Smooth muscle cell (in vitro differentiated cells): ENCODE measurements at regions not wholly inside any gene's neighbourhood (a gene's known extent, or its start where the extent isn't known, plus 50 kb on each side); places are given as distances from the start of the nearest gene placed in this dataset.

Experiments
- DNase-seq: peaks from one replicate; lab custom pipeline; 2025; ENCODE audit not compliant: unreplicated experiment; lab: John Stamatoyannopoulos, UW
- H2AFZ ChIP-seq: fragments of 200-600 bp; sonication (generic); 2 replicates; pipeline ENCODE4 v1.6.0; 2016; ENCODE audit warnings: antibody characterized with exemption, low read depth, mild to moderate bottlenecking
- H3F3A ChIP-seq: fragments of 200-600 bp; sonication (generic); 2 replicates; pipeline ENCODE4 v1.6.0; 2017; ENCODE audit warnings: antibody characterized with exemption, low read depth
- H3K27ac ChIP-seq: fragments of 200-600 bp; sonication (generic); 2 replicates; pipeline ENCODE4 v1.5.1; 2016; ENCODE audit warnings: low read depth, mild to moderate bottlenecking
- H3K27me3 ChIP-seq: fragments of 200-600 bp; sonication (generic); 2 replicates; pipeline ENCODE4 v1.6.1; 2016; ENCODE audit warnings: low read depth, mild to moderate bottlenecking
- H3K36me3 ChIP-seq: fragments of 200-600 bp; sonication (generic); 2 replicates; pipeline ENCODE4 v1.5.1; 2016; ENCODE audit warnings: low read depth
- H3K4me1 ChIP-seq: fragments of 200-600 bp; sonication (generic); 2 replicates; pipeline ENCODE4 v1.5.1; 2016; ENCODE audit warnings: low read depth
- H3K4me2 ChIP-seq: fragments of 200-600 bp; sonication (generic); 2 replicates; pipeline ENCODE4 v1.6.0; 2016; ENCODE audit warnings: mild to moderate bottlenecking
- H3K4me3 ChIP-seq: fragments of 200-600 bp; sonication (generic); 2 replicates; pipeline ENCODE4 v1.5.1; 2016; ENCODE audit warnings: mild to moderate bottlenecking
- H3K79me2 ChIP-seq: fragments of 200-600 bp; sonication (generic); 2 replicates; pipeline ENCODE4 v1.6.0; 2016; ENCODE audit warnings: low read depth, mild to moderate bottlenecking
- H3K9ac ChIP-seq: fragments of 200-600 bp; sonication (generic); 2 replicates; pipeline ENCODE4 v1.6.0; 2016; ENCODE audit warnings: low read depth
- H3K9me3 ChIP-seq: fragments of 200-600 bp; sonication (generic); replicated peaks from 2 replicates; pipeline ENCODE4 v1.5.1; 2016; ENCODE audit warnings: low read depth
- H4K20me1 ChIP-seq: fragments of 200-600 bp; sonication (generic); 2 replicates; pipeline ENCODE4 v1.6.0; 2016; ENCODE audit warnings: low read depth
- WGBS: methylation state at CpG from one replicate; pipeline ENCODE4 v1.1.7; 2016; ENCODE audit warnings: low lambda C conversion rate; 5-methylcytosine and 5-hydroxymethylcytosine counted together
- TF ChIP-seq, protein P1 (sequence below): fragments of 200-600 bp; sonication (generic); IDR thresholded peaks from 2 replicates; pipeline ENCODE4 v1.5.1; 2017; ENCODE audit warnings: borderline replicate concordance, mild to moderate bottlenecking, antibody characterized with exemption; ENCODE audit not compliant: insufficient read depth, poor library complexity, severe bottlenecking

DNA sequence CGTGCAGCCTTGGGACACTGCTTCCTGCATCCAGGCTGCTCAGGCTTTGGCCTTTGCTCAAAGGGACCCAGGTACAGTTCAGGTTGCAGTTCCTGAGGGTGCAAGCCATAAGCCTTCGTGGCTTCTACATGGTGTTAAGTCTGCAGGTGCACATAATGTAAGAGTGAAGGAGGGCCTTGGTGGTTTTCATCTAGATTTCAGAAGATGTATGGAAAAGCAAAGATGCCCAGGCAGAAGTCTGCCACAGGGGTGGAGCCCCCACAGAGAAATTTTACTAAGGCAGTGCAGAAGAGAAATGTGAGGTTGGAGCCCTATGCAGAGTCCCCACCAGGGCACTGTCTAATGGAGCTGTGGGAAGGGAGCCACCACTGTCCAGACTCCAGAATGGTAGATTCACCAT is 200.9 kb downstream of the ICE1 start:
- Histone ChIP-seq H3K4me2 (no peak overlapping the region), H4K20me1 (no peaks in the 10 kb centered on the region), H3K9me3 (no peaks in the 10 kb centered on the region), H3K4me3 (no peak overlapping the region), H3K36me3 (no peaks in the 10 kb centered on the region), H3F3A (no peaks in the 10 kb centered on the region), H3K79me2 (no peaks in the 10 kb centered on the region), H3K27ac (no peak overlapping the region), H3K4me1 (no peaks in the 10 kb centered on the region), H3K9ac (no peak overlapping the region), H2AFZ (no peak overlapping the region), H3K27me3 (no peaks in the 10 kb centered on the region)
- TF ChIP-seq, protein P1, sequence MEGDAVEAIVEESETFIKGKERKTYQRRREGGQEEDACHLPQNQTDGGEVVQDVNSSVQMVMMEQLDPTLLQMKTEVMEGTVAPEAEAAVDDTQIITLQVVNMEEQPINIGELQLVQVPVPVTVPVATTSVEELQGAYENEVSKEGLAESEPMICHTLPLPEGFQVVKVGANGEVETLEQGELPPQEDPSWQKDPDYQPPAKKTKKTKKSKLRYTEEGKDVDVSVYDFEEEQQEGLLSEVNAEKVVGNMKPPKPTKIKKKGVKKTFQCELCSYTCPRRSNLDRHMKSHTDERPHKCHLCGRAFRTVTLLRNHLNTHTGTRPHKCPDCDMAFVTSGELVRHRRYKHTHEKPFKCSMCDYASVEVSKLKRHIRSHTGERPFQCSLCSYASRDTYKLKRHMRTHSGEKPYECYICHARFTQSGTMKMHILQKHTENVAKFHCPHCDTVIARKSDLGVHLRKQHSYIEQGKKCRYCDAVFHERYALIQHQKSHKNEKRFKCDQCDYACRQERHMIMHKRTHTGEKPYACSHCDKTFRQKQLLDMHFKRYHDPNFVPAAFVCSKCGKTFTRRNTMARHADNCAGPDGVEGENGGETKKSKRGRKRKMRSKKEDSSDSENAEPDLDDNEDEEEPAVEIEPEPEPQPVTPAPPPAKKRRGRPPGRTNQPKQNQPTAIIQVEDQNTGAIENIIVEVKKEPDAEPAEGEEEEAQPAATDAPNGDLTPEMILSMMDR = no peak
- WGBS = 93% methylated on average over 2 of the region's 2 CpGs
- DNase-seq = no peak

DNA sequence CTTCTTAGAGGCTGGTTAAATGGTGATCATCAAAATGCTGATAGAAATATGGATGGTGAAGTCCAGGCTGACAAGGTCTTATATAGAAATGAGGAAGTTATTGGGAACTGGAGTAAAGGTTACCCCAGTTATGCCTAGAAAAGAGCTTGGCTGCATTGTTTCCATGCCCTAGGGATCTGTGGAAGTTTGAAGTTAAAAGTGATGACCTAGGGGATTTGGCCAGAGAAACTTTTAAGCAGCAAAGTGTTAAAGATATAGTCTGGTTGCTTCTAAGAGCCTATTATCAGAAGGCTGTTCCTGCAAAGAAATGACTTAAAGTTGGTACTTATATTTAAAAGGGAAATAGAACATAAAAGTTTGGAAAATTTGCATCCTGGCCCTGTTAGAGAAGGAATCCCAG is 200.3 kb downstream of the ICE1 start:
- Histone ChIP-seq H3K4me1 (no peaks in the 10 kb centered on the region), H3F3A (no peaks in the 10 kb centered on the region), H3K36me3 (no peaks in the 10 kb centered on the region), H3K9me3 (no peaks in the 10 kb centered on the region), H3K4me2 (no peak overlapping the region), H3K79me2 (no peaks in the 10 kb centered on the region), H3K27me3 (no peaks in the 10 kb centered on the region), H3K4me3 (no peak overlapping the region), H2AFZ (no peak overlapping the region), H4K20me1 (no peaks in the 10 kb centered on the region), H3K27ac (no peak overlapping the region), H3K9ac (no peak overlapping the region)
- DNase-seq = no peak
- TF ChIP-seq, protein P1 = no peak

DNA sequence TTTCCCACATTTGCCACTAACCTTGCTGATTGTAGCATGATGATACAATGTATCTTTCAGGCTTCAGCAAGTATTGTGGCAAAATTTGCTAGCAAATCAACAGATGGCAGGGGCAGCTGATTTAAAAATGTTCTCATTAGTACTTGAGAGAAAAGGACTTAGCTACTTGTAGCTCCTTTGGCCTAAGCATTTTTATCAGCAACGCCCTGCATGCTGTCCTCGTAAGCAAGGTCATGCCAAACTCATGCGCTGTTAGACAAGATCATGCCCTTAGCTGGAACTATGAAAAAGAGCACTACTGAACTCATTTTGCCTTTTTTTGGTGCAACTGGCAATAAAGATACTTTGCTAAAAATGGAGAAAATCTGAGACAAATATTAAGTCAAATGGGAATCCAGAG is 197.1 kb downstream of the ICE1 start:
- TF ChIP-seq, protein P1 = no peak
- no peaks in the 10 kb centered on the region for H3K9me3 ChIP-seq
- peaks cover 13% of the 10 kb centered on the region for H3K4me1 ChIP-seq
- no peaks in the 10 kb centered on the region for H3K36me3 ChIP-seq
- no peak overlapping the region for H3K9ac ChIP-seq
- H3K4me3 ChIP-seq = no peak overlapping the region
- no peak overlapping the region for H3K27ac ChIP-seq
- no peaks in the 10 kb centered on the region for H4K20me1 ChIP-seq
- no peak overlapping the region for H2AFZ ChIP-seq
- no peaks in the 10 kb centered on the region for H3K79me2 ChIP-seq
- DNase-seq = no peak
- no peaks in the 10 kb centered on the region for H3K27me3 ChIP-seq
- WGBS = 85% methylated on average over 3 of the region's 3 CpGs
- H3K4me2 ChIP-seq = no peak overlapping the region
- peaks cover 8% of the 10 kb centered on the region for H3F3A ChIP-seq

DNA sequence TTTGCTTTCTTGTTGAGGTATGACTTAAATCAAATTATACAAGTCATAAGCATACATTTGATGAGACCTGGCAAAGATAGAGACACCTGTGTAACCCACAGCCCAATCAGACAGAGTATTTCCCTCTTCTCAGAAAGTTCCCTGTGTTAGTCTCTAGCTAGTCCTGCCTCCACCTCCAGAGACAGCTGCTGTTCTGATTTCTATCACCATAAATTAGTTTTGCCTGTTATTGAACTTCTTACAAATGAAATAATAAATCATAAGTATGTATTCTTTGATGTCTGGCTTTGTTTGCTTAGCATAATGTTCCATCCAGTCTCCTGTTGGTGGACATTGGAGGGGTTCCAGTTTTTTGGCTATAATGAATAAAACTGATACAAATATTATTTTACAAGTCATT is 194.5 kb downstream of the ICE1 start:
- Histone ChIP-seq H3K9me3 (no peaks in the 10 kb centered on the region), H3F3A (peaks cover 8% of the 10 kb centered on the region), H2AFZ (peak overlapping the region; percentile 32), H3K27me3 (no peaks in the 10 kb centered on the region), H3K27ac (peak overlapping the region; percentile 39), H3K79me2 (no peaks in the 10 kb centered on the region), H3K4me2 (peak overlapping the region; percentile 69), H3K4me1 (peaks cover 13% of the 10 kb centered on the region), H3K36me3 (no peaks in the 10 kb centered on the region), H3K4me3 (no peak overlapping the region), H4K20me1 (no peaks in the 10 kb centered on the region), H3K9ac (no peak overlapping the region)
- DNase-seq = no peak
- TF ChIP-seq, protein P1 = no peak
